ENCODE measurements at regions not wholly inside any gene's neighbourhood (a gene's known extent, or its start where the extent isn't known, plus 50 kb on each side); places are given as distances from the start of the nearest gene placed in this dataset.

DNA sequence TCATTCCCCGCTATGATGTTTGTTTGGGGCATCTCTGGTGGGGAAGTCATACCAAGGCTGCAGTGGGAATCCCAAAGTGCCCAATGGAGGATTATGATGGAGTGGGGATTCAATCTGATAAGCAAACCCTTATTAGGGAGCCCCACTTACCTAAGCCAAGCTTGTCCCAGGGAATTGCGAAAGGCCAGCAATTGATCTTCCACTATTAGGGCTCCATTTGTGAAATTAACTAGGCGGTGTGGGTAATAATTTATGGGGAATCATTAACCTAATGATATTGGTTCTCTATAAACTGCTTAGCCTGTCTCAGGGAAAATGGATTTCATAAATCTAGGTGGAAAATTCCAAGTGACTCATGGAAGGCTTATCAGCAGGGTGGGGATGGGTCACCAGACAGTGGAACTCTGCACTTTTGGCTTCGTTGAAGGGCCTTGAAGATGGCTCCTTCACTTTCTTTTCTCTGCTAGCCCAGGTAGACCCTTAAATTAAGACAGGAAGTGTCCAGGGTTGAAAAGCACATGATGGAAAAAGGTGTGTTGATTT is 113.0 kb upstream of the WSCD2 start:
- H3K4me1 Mint-ChIP-seq (ENCODE audit: low read depth) = no peaks in the 10 kb centered on the region
- no peaks in the 10 kb centered on the region for H3K9me3 Mint-ChIP-seq (ENCODE audit: low read depth)
- H3K4me3 Mint-ChIP-seq (ENCODE audit: unreplicated experiment) = no peak overlapping the region
- H3K36me3 Mint-ChIP-seq (ENCODE audit: low read depth) = no peaks in the 10 kb centered on the region
- no peak for DNase-seq (ENCODE audit: low spot score)
- TF ChIP-seq, protein P1, sequence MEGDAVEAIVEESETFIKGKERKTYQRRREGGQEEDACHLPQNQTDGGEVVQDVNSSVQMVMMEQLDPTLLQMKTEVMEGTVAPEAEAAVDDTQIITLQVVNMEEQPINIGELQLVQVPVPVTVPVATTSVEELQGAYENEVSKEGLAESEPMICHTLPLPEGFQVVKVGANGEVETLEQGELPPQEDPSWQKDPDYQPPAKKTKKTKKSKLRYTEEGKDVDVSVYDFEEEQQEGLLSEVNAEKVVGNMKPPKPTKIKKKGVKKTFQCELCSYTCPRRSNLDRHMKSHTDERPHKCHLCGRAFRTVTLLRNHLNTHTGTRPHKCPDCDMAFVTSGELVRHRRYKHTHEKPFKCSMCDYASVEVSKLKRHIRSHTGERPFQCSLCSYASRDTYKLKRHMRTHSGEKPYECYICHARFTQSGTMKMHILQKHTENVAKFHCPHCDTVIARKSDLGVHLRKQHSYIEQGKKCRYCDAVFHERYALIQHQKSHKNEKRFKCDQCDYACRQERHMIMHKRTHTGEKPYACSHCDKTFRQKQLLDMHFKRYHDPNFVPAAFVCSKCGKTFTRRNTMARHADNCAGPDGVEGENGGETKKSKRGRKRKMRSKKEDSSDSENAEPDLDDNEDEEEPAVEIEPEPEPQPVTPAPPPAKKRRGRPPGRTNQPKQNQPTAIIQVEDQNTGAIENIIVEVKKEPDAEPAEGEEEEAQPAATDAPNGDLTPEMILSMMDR (IDR thresholded peaks at IDR 0.05) = no peak
- H3K27ac Mint-ChIP-seq (ENCODE audit: unreplicated experiment) = no peak overlapping the region
- peaks cover 12% of the 10 kb centered on the region for H3K27me3 Mint-ChIP-seq (ENCODE audit: low read depth)

DNA sequence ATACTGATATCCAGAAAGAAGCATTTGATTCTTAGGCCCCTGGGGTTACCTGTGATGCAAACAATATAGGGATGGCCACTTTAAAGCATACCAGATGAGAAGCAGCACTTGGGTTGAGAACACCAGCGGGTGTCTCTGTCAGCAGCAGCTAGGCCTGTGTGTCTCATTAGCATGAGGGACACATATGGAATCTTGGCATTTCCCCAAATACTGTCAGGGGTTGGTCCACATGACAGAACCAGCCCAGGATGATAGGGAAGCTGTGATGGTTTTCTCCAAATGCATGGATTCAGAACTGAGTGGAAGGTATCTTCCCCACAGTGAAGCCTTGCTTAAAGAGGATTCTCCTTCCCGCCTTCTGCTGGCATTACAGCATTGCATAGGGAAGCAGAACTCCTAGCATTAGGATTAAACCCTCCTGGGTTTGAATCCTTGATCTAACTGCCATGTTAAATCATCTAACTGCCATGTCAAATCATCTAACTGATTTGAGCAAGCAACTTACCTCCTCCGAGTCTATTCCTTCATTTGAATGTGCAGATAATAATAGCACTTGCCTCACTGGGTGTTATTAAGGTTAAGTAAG is 111.5 kb upstream of the WSCD2 start:
- TF ChIP-seq, protein P1 (IDR thresholded peaks at IDR 0.05) = no peak
- H3K27me3 Mint-ChIP-seq (ENCODE audit: low read depth) = peaks cover 6% of the 10 kb centered on the region
- no peaks in the 10 kb centered on the region for H3K4me1 Mint-ChIP-seq (ENCODE audit: low read depth)
- H3K4me3 Mint-ChIP-seq (ENCODE audit: unreplicated experiment) = no peak overlapping the region
- H3K36me3 Mint-ChIP-seq (ENCODE audit: low read depth) = no peaks in the 10 kb centered on the region
- DNase-seq (ENCODE audit: low spot score) = no peak
- H3K27ac Mint-ChIP-seq (ENCODE audit: unreplicated experiment) = no peak overlapping the region
- H3K9me3 Mint-ChIP-seq (ENCODE audit: low read depth) = no peaks in the 10 kb centered on the region

DNA sequence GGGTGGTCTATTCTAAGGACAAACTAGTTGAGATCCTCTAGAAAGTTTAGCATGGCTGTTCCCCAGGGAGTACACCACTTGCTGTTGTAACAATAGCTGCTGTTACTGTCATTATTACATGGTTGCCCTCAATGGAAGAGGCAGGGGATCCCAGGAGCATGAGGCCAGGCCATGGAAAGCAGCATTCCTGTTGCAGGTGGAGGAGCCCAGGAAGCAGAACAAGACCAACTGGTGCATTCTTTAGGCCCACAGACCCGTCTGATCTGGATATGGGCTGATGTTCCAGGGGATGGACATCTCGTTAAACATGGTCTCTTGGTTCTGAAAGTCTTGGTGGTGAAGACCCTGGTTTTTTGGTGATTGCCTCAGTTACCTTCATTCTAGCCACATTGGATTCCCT is 109.2 kb upstream of the WSCD2 start:
- TF ChIP-seq, protein P1 (IDR thresholded peaks at IDR 0.05) = no peak

DNA sequence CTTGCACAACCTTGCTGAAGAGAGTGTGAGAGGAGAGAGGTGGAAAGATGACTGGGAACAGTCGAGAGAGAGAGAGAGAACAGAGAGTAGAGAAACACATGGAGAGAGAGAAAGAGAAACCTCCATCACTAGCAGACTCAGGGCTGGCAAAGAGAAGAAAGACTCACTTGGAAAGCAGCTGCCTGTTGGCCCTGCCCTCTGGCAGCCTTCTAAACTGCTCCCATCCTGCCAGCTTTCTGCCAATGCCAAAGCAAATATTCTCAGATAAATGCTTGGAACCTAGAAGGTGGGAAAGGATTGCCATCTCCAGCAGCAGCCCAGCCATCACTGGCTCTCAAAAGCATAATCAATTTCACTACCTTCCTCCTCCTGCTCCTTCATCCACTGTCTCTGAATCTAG is 107.9 kb upstream of the WSCD2 start:
- Mint-ChIP-seq H3K27me3 (ENCODE audit: low read depth) (no peaks in the 10 kb centered on the region), H3K9me3 (ENCODE audit: low read depth) (no peaks in the 10 kb centered on the region), H3K36me3 (ENCODE audit: low read depth) (no peaks in the 10 kb centered on the region), H3K4me3 (ENCODE audit: unreplicated experiment) (no peak overlapping the region), H3K27ac (ENCODE audit: unreplicated experiment) (no peak overlapping the region), H3K4me1 (ENCODE audit: low read depth) (no peaks in the 10 kb centered on the region)
- DNase-seq (ENCODE audit: low spot score) = no peak
- TF ChIP-seq, protein P1 (IDR thresholded peaks at IDR 0.05) = no peak

More for the DNA sequence above, 109.2 kb upstream of the WSCD2 start:
- Mint-ChIP-seq H3K27me3 (ENCODE audit: low read depth) (no peaks in the 10 kb centered on the region), H3K27ac (ENCODE audit: unreplicated experiment) (no peak overlapping the region), H3K4me1 (ENCODE audit: low read depth) (no peaks in the 10 kb centered on the region), H3K36me3 (ENCODE audit: low read depth) (no peaks in the 10 kb centered on the region), H3K9me3 (ENCODE audit: low read depth) (no peaks in the 10 kb centered on the region), H3K4me3 (ENCODE audit: unreplicated experiment) (no peak overlapping the region)
- no peak for DNase-seq (ENCODE audit: low spot score)

DNA sequence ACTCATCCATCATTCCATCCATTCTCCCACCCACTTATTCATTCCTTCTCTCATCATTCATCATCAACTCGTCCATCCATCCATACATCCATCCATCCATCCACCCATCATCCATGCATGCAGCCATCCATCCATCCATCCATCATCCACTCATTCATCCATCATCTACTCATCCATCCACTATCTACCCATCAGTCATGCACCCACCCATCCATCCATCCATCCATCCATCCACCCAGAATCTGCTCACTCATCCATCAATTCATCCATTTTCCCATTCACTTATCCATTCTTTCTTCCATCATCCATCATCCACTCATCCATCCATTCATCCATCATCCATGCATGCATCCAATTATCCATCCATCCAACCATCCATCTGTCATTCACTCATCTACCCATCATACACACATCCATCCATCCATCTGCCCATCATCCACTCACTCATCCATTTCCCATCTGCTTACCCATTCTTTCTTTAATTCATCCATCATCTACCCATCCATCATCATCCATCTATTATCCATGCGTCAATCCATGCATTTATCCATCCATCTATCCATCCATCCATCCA is 107.1 kb upstream of the WSCD2 start:
- H3K4me3 Mint-ChIP-seq (ENCODE audit: unreplicated experiment) = no peak overlapping the region
- H3K27ac Mint-ChIP-seq (ENCODE audit: unreplicated experiment) = no peak overlapping the region
- no peaks in the 10 kb centered on the region for H3K9me3 Mint-ChIP-seq (ENCODE audit: low read depth)
- H3K4me1 Mint-ChIP-seq (ENCODE audit: low read depth) = no peaks in the 10 kb centered on the region
- no peaks in the 10 kb centered on the region for H3K27me3 Mint-ChIP-seq (ENCODE audit: low read depth)
- TF ChIP-seq, protein P1 (IDR thresholded peaks at IDR 0.05) = no peak
- no peak for DNase-seq (ENCODE audit: low spot score)
- H3K36me3 Mint-ChIP-seq (ENCODE audit: low read depth) = no peaks in the 10 kb centered on the region

All from chondrocyte (in vitro differentiated cells).